Brain microvascular endothelial cell (primary cell): ENCODE measurements at regions not wholly inside any gene's neighbourhood (a gene's known extent, or its start where the extent isn't known, plus 50 kb on each side); places are given as distances from the start of the nearest gene placed in this dataset.
A peak's percentile ranks its signal among the peaks of the same experiment; 100 is the strongest.

ENCODE experiments used
- DNase-seq: peaks from one replicate; pipeline ENCODE4 v3.0.0-alpha.2; 2020
- H3K27ac ChIP-seq: fragments of 250-450 bp; sonication (Bioruptor Pico); 2 replicates; pipeline ENCODE4 v1.5.1; 2020; ENCODE audit warnings: mild to moderate bottlenecking, moderate library complexity
- H3K27me3 ChIP-seq: fragments of 250-450 bp; sonication (Bioruptor Pico); replicated peaks from 2 replicates; pipeline ENCODE4 v1.5.1; 2020; ENCODE audit warnings: mild to moderate bottlenecking
- H3K36me3 ChIP-seq: fragments of 250-450 bp; sonication (Bioruptor Pico); replicated peaks from 2 replicates; pipeline ENCODE4 v1.5.1; 2020; ENCODE audit warnings: mild to moderate bottlenecking
- H3K4me3 ChIP-seq: 2 replicates; pipeline ENCODE4 v1.5.1; 2011; ENCODE audit warnings: low read depth, mild to moderate bottlenecking, control low read depth, low read length, moderate library complexity
- in situ Hi-C: cut with HindIII; loops from 2 replicates; pipeline ENCODE4 v1.10.0; 2017; ENCODE audit warnings: low sequenced_read_pairs, low pct_ligation_motif_present
- TF ChIP-seq, protein P1 (sequence below): IDR thresholded peaks from 2 replicates; pipeline ENCODE4 v1.5.1; 2011; ENCODE audit warnings: low read depth, mild to moderate bottlenecking, moderate library complexity, low read length, control low read depth, inconsistent platforms; ENCODE audit errors: missing control alignments

DNA sequence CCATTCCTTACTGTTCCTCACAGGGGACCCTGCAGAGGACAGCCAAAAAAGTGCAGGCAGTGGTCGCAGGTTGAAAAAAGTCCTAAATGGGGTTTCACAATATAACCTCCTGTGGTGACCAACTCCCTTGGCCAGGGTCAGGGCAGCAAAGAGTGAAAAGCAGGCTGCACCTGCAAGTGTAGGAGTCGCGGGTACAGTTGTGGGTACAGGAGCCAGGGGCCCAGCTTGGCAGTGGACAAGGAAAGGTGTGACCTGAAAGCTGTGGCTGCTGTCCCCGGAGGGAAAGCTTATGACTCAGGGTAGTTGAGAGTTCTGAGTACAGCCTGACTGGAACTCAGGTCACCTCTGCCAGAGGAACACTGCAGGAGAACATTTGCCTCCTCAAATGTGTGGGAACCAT is 1114.1 kb downstream of the ROBO2 start:
- in situ Hi-C loops: no loop called here
- Histone ChIP-seq H3K4me3 (no peak overlapping the region), H3K27me3 (no peaks in the 10 kb centered on the region), H3K36me3 (no peaks in the 10 kb centered on the region), H3K27ac (no peak overlapping the region)
- TF ChIP-seq, protein P1, sequence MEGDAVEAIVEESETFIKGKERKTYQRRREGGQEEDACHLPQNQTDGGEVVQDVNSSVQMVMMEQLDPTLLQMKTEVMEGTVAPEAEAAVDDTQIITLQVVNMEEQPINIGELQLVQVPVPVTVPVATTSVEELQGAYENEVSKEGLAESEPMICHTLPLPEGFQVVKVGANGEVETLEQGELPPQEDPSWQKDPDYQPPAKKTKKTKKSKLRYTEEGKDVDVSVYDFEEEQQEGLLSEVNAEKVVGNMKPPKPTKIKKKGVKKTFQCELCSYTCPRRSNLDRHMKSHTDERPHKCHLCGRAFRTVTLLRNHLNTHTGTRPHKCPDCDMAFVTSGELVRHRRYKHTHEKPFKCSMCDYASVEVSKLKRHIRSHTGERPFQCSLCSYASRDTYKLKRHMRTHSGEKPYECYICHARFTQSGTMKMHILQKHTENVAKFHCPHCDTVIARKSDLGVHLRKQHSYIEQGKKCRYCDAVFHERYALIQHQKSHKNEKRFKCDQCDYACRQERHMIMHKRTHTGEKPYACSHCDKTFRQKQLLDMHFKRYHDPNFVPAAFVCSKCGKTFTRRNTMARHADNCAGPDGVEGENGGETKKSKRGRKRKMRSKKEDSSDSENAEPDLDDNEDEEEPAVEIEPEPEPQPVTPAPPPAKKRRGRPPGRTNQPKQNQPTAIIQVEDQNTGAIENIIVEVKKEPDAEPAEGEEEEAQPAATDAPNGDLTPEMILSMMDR: no peak
- no peak for DNase-seq

DNA sequence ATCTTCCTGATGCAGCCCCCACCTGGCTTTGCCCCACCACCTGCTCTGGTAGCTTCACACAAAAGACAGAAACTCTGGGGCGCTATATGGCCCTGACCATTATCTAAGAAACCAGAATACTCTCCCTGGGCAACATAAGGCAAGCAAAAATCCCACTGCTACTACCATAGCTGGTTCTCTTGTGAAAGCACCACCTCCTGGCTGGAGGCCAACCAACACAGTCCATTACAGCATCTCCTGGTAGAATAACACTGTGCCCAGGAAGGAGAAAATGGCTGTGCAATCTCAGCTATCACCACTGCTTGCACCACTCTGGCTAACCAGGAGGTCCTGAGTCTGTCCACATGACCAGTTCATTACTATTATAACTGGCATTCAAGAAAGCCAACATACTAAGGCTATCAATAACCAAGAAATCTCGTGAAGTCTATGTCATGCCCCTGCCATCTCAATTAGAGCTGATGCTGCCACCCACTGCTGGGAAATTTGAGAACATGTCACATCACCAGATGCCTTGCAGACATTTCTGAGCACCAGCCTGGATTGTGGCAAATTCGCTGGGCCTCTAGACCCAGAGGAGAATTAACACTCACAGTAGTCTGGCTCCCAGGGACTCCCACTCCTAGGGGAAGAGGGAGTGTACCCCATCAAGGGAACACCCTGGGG is 1114.8 kb downstream of the ROBO2 start:
- H3K36me3 ChIP-seq: no peaks in the 10 kb centered on the region
- H3K27ac ChIP-seq: no peak overlapping the region
- in situ Hi-C loops: no loop called here
- H3K27me3 ChIP-seq: no peaks in the 10 kb centered on the region
- DNase-seq: no peak
- TF ChIP-seq, protein P1: no peak
- H3K4me3 ChIP-seq: no peak overlapping the region

DNA sequence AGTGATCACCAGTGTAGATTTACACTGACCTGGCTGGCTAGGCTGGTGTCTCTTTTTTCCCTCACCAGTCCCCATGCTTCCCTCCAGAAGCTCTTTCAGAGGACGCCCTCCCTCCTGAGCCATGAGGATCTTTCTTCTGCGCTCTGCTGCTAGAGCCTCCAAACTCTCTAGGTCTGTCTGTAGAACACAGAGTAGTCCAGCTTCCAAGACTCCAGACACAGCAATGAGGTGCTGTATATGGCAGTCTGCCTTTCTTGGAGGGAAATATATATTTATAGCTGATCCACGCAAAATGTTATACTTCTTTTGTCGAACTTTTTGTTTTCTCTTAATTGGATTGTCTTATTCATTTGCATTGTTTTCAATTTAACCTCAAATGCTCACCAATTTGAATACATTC is 1121.8 kb downstream of the ROBO2 start:
- TF ChIP-seq, protein P1: no peak
- Histone ChIP-seq H3K27me3 (no peaks in the 10 kb centered on the region), H3K27ac (no peak overlapping the region), H3K36me3 (no peaks in the 10 kb centered on the region), H3K4me3 (no peak overlapping the region)
- in situ Hi-C loops: no loop called here
- DNase-seq: no peak

DNA sequence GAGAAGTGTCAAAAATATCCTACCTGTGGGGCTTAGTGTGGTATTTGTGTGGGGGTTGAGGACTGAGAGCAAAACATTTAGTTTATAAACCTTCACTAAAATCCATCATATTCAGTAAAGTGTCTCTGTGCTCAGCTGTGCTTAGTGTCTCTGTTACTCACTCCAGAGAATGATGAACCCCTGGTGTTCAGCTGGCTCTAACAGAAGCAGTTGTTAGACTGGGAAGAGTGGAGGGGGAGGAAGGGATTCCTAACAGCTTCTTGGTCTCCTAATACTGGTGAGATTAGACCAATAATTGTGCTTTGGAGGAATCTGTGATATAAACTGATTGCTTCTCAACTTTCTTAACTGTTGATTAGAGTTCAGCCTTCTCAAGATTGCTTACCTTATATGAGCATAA is 1123.5 kb downstream of the ROBO2 start:
- Histone ChIP-seq H3K36me3 (no peaks in the 10 kb centered on the region), H3K4me3 (no peak overlapping the region), H3K27ac (no peak overlapping the region), H3K27me3 (no peaks in the 10 kb centered on the region)
- peak; percentile 14 for DNase-seq
- TF ChIP-seq, protein P1: no peak
- in situ Hi-C loops: no loop called here

DNA sequence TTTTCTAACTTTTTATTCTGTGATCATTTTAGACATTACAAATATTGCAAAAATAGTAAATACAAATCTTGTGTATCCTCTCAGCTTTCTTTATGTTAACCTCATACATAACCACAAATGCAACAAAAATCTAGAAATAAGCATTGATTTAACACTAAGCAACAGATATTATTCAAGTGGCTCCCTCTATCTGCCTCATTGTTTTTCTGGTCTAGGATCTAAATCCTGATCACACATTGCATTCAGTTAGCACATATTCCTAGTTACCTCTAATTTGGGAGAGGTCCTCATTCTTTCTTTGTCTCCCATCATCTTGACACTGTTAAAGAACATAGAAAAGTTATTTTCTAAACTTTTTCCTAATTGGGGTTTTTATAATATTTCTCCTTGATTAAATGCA is 1126.0 kb downstream of the ROBO2 start:
- in situ Hi-C loops: no loop called here

More for the DNA sequence above, 1126.0 kb downstream of the ROBO2 start:
- DNase-seq: no peak
- no peaks in the 10 kb centered on the region for H3K36me3 ChIP-seq
- H3K4me3 ChIP-seq: no peak overlapping the region
- H3K27ac ChIP-seq: no peak overlapping the region
- TF ChIP-seq, protein P1: peak; percentile 25
- no peaks in the 10 kb centered on the region for H3K27me3 ChIP-seq
